ENCODE measurements at regions not wholly inside any gene's neighbourhood (a gene's known extent, or its start where the extent isn't known, plus 50 kb on each side); places are given as distances from the start of the nearest gene placed in this dataset.

DNA sequence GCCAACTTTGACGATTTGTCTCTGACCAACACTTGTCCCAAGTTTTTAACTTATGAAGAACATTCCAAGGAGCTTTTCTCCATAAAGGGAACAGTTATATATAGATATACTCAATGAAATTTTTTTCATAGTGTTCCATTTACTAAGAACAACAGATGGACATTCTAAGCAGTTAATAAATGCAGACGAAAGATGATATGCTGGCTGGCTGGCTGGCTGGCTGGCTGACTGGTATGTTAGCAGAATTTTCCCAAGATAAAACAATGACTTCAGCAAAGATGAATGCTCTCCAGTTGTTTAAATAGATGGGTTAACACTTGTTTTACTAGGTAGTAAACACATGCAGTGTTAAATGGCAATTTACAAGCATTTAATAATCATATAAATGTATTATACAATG is 62.2 kb downstream of the SPANXN3 start:
- no peak for TF ChIP-seq YY1 (IDR thresholded peaks at IDR 0.05; ENCODE audit: low read depth)
- TF ChIP-seq TCF12 (IDR thresholded peaks at IDR 0.05; ENCODE audit: low read depth): no peak
- no peak for TF ChIP-seq EP300 (IDR thresholded peaks at IDR 0.05; ENCODE audit: borderline replicate concordance)

All from Ishikawa (cell line).